ENCODE measurements at regions not wholly inside any gene's neighbourhood (a gene's known extent, or its start where the extent isn't known, plus 50 kb on each side); places are given as distances from the start of the nearest gene placed in this dataset.

DNA sequence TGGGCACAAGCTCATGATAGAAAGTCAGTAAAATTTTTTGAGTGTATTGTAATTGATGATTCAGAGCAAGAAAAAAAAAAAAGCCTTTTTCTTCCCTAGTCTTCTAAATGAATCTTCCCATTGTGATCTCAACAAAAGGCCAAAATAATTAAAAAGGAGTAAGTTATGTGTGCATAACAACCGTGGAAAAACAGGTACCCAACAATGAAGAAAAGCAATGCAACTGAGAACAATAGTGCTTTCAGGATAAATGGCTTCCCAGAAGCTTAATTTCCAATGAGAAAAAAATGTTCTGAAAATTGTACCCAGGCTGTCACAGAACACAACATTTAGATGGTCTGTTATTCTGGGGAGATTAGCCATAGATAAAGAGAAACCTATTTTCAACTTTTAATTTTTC is 399.0 kb upstream of the AGA start:
- Mint-ChIP-seq H3K36me3 (ENCODE audit: low read depth, unreplicated experiment) (no peaks in the 10 kb centered on the region), H3K27ac (ENCODE audit: unreplicated experiment) (no peak overlapping the region), H3K27me3 (ENCODE audit: unreplicated experiment) (no peaks in the 10 kb centered on the region), H3K9me3 (ENCODE audit: unreplicated experiment) (no peaks in the 10 kb centered on the region), H3K4me3 (ENCODE audit: unreplicated experiment) (no peak overlapping the region), H3K4me1 (ENCODE audit: unreplicated experiment) (no peaks in the 10 kb centered on the region)
- no peak for DNase-seq (ENCODE audit: low spot score)
- TF ChIP-seq, protein P1, sequence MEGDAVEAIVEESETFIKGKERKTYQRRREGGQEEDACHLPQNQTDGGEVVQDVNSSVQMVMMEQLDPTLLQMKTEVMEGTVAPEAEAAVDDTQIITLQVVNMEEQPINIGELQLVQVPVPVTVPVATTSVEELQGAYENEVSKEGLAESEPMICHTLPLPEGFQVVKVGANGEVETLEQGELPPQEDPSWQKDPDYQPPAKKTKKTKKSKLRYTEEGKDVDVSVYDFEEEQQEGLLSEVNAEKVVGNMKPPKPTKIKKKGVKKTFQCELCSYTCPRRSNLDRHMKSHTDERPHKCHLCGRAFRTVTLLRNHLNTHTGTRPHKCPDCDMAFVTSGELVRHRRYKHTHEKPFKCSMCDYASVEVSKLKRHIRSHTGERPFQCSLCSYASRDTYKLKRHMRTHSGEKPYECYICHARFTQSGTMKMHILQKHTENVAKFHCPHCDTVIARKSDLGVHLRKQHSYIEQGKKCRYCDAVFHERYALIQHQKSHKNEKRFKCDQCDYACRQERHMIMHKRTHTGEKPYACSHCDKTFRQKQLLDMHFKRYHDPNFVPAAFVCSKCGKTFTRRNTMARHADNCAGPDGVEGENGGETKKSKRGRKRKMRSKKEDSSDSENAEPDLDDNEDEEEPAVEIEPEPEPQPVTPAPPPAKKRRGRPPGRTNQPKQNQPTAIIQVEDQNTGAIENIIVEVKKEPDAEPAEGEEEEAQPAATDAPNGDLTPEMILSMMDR (IDR thresholded peaks at IDR 0.05; ENCODE audit: unreplicated experiment) = no peak

DNA sequence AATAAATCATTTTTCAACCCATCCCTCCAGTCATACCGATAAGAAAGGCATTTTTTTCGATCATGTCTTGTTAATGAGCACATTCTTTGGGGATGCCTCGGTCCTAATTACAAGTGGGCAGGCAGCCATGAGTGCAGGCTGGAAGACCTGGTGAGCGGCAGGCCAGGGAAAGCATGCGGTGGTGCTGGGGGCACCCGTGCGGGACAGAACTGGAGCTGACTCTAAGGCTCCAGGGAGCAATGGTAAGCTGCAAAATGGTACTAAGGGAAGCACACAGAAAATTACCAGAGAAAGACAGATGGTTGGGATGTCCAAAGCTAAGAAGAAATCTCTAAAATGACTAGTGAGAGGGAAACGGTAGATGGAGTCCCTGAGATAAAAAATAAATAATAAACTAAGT is 411.0 kb upstream of the AGA start:
- H3K27ac Mint-ChIP-seq (ENCODE audit: unreplicated experiment) = no peak overlapping the region
- peaks cover 5% of the 10 kb centered on the region for H3K4me1 Mint-ChIP-seq (ENCODE audit: unreplicated experiment)
- no peaks in the 10 kb centered on the region for H3K27me3 Mint-ChIP-seq (ENCODE audit: unreplicated experiment)
- H3K4me3 Mint-ChIP-seq (ENCODE audit: unreplicated experiment) = no peak overlapping the region
- no peak for DNase-seq (ENCODE audit: low spot score)
- no peaks in the 10 kb centered on the region for H3K36me3 Mint-ChIP-seq (ENCODE audit: low read depth, unreplicated experiment)
- TF ChIP-seq, protein P1 (IDR thresholded peaks at IDR 0.05; ENCODE audit: unreplicated experiment) = no peak
- no peaks in the 10 kb centered on the region for H3K9me3 Mint-ChIP-seq (ENCODE audit: unreplicated experiment)

DNA sequence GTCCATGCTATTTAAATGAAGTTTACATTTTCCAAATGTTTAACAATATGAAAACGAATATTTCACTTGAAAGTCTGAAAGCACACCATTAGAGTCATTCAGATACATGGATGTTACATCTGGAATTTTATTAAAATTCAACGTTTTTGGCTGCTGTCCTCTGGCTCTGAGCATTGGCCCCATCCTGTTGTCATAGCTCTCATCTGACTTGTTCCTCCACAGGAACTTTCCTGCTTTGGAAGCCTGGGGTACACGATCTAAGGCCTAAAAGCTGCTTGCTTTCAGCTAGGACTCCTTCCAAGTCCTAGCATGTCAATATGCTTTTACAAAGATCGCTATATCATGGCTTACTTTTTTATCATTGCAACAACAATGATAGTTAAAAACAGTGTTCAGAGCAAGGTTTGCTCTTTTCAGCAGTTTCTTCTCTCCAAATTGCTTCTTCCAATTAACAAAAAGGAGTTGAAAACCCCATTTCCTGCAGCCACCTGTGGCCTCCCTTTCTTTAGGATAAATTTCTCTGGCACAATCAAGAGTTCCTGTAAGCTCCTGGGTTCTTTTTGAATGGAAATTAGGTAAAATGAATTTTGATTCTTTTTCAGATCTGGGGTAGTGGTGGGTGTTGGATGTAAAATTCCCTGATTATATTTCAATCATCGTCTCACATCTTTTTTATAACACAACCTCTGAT is 413.4 kb upstream of the AGA start:
- no peak overlapping the region for H3K27ac Mint-ChIP-seq (ENCODE audit: unreplicated experiment)
- TF ChIP-seq, protein P1 (IDR thresholded peaks at IDR 0.05; ENCODE audit: unreplicated experiment) = no peak
- no peaks in the 10 kb centered on the region for H3K27me3 Mint-ChIP-seq (ENCODE audit: unreplicated experiment)
- DNase-seq (ENCODE audit: low spot score) = no peak
- no peaks in the 10 kb centered on the region for H3K9me3 Mint-ChIP-seq (ENCODE audit: unreplicated experiment)
- peaks cover 5% of the 10 kb centered on the region for H3K4me1 Mint-ChIP-seq (ENCODE audit: unreplicated experiment)
- H3K36me3 Mint-ChIP-seq (ENCODE audit: low read depth, unreplicated experiment) = no peaks in the 10 kb centered on the region
- H3K4me3 Mint-ChIP-seq (ENCODE audit: unreplicated experiment) = no peak overlapping the region

DNA sequence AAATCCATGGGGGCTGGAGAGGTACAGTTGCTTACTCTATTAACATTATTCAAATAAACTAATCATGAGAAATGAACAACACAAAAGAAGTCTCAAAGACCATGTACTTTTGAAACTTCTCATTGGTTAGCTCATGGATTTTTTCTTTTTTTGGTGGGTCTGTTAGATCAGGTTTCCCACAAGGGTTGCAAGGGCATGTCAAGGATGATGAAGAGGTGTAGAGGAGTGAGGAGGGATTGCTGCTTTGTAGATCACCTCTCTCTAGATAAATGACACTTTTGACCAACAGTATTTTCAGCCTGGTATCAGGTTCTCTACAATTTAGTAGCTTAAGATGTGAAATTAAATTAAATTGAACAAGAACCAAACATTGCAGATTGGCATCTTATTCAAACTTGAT is 417.9 kb upstream of the AGA start:
- Mint-ChIP-seq H3K9me3 (ENCODE audit: unreplicated experiment) (no peaks in the 10 kb centered on the region), H3K4me1 (ENCODE audit: unreplicated experiment) (peaks cover 5% of the 10 kb centered on the region), H3K27ac (ENCODE audit: unreplicated experiment) (no peak overlapping the region), H3K4me3 (ENCODE audit: unreplicated experiment) (no peak overlapping the region), H3K27me3 (ENCODE audit: unreplicated experiment) (no peaks in the 10 kb centered on the region), H3K36me3 (ENCODE audit: low read depth, unreplicated experiment) (no peaks in the 10 kb centered on the region)
- no peak for DNase-seq (ENCODE audit: low spot score)
- TF ChIP-seq, protein P1 (IDR thresholded peaks at IDR 0.05; ENCODE audit: unreplicated experiment) = no peak

DNA sequence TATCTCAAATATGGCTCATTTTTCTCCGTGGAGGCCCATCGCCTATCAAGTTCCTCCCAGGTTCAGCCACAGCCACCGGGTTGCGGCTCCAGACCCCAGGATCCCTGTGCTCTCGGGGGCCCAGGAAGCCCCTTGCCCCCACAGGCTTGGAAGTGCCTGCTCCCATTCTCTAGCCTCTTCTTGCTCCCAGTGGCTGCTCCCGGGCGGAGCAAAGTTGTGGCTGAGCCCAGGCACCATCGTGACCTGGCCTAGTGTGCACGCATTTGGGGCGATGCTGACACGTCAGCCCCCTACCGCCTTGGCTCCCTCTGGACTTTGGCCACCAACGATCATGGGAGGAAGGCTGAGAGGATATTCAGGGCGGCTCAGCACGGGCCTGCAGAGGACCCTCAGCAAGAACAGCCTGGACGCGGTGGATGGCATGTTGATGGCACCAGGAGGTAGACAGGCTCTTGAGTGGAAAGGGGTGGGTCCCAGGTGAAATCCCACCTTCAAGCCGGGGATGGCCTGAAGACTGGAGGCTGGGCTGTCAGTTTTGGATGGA is 419.4 kb upstream of the AGA start:
- H3K27me3 Mint-ChIP-seq (ENCODE audit: unreplicated experiment) = no peaks in the 10 kb centered on the region
- H3K36me3 Mint-ChIP-seq (ENCODE audit: low read depth, unreplicated experiment) = no peaks in the 10 kb centered on the region
- TF ChIP-seq, protein P1 (IDR thresholded peaks at IDR 0.05; ENCODE audit: unreplicated experiment) = no peak
- no peak for DNase-seq (ENCODE audit: low spot score)
- no peaks in the 10 kb centered on the region for H3K4me1 Mint-ChIP-seq (ENCODE audit: unreplicated experiment)
- no peaks in the 10 kb centered on the region for H3K9me3 Mint-ChIP-seq (ENCODE audit: unreplicated experiment)
- no peak overlapping the region for H3K27ac Mint-ChIP-seq (ENCODE audit: unreplicated experiment)
- H3K4me3 Mint-ChIP-seq (ENCODE audit: unreplicated experiment) = no peak overlapping the region

Data from endothelial cell (in vitro differentiated cells).